Effector memory CD8-positive, alpha-beta T cell (primary cell): ENCODE measurements at regions not wholly inside any gene's neighbourhood (a gene's known extent, or its start where the extent isn't known, plus 50 kb on each side); places are given as distances from the start of the nearest gene placed in this dataset.

Experiments used
- ATAC-seq: fragments of 150-1000 bp; cut with Tn5 transposase; replicated peaks from 2 replicates; pipeline ENCODE4 v1.10.0; 2021; ENCODE audit warnings: mild to moderate bottlenecking, moderate library complexity
- DNase-seq, 3 experiments: peaks; one replicate each; pipeline ENCODE4 v3.0.0; 2021
- H3K27ac Mint-ChIP-seq, 2 donors: one replicate each; pipeline ENCODE4 v1.8.0; 2022; ENCODE audit warnings: mild to moderate bottlenecking in 2 of 2, mixed read lengths in 2 of 2, moderate library complexity in 2 of 2
- H3K27me3 Mint-ChIP-seq, 2 donors: one replicate each; pipeline ENCODE4 v1.8.0; 2022; ENCODE audit warnings: mixed read lengths in 2 of 2
- H3K36me3 Mint-ChIP-seq: one replicate; pipeline ENCODE4 v1.8.0; 2022; ENCODE audit warnings: mild to moderate bottlenecking, moderate library complexity, mixed read lengths; ENCODE audit not compliant: insufficient read depth
- H3K4me1 Mint-ChIP-seq, 2 donors: one replicate each; pipeline ENCODE4 v1.8.0; 2022; ENCODE audit warnings: low read depth in 2 of 2, mixed read lengths in 2 of 2
- H3K4me3 Mint-ChIP-seq, 2 donors: one replicate each; pipeline ENCODE4 v1.8.0; 2022; ENCODE audit warnings: mild to moderate bottlenecking in 2 of 2, mixed read lengths in 2 of 2, moderate library complexity in 2 of 2
- H3K9me3 Mint-ChIP-seq, 2 donors: one replicate each; pipeline ENCODE4 v1.8.0; 2022; ENCODE audit warnings: mixed read lengths in 2 of 2

GRCh38 chr15:36252146-36252711, 327.2 kb upstream of the CDIN1 start:
- H3K4me3 Mint-ChIP-seq, result no peak overlapping the region
- DNase-seq, result no peak
- H3K4me1 Mint-ChIP-seq, result no peaks in the 10 kb centered on the region
- no peaks in the 10 kb centered on the region for H3K27me3 Mint-ChIP-seq
- H3K27ac Mint-ChIP-seq, result no peak overlapping the region
- H3K9me3 Mint-ChIP-seq, result peaks cover under 1 to 2% of the 10 kb centered on the region in 2 donors
- no peak for ATAC-seq
- H3K36me3 Mint-ChIP-seq, result no peaks in the 10 kb centered on the region

GRCh38 chr15:36254426-36254825, 325.0 kb upstream of the CDIN1 start:
- Mint-ChIP-seq H3K4me3 (no peak overlapping the region), H3K27ac (no peak overlapping the region), H3K36me3 (no peaks in the 10 kb centered on the region), H3K27me3 (no peaks in the 10 kb centered on the region), H3K4me1 (no peaks in the 10 kb centered on the region), H3K9me3 (peaks cover 5 to 6% of the 10 kb centered on the region in 2 donors)
- no peak for ATAC-seq
- no peak for DNase-seq

- H3K9me3 Mint-ChIP-seq, result peaks cover 5 to 6% of the 10 kb centered on the region in 2 donors
- no peak overlapping the region for H3K4me3 Mint-ChIP-seq
- H3K27me3 Mint-ChIP-seq, result no peaks in the 10 kb centered on the region
- no peaks in the 10 kb centered on the region for H3K36me3 Mint-ChIP-seq
- H3K4me1 Mint-ChIP-seq, result no peaks in the 10 kb centered on the region
- ATAC-seq (no peak), DNase-seq (no peak)
- H3K27ac Mint-ChIP-seq, result no peak overlapping the region
Measured at GRCh38 chr15:36256404-36256807, 323.0 kb upstream of the CDIN1 start.

GRCh38 chr15:36263666-36264065, 315.8 kb upstream of the CDIN1 start:
- H3K4me3 Mint-ChIP-seq, result no peak overlapping the region
- no peak for ATAC-seq
- no peaks in the 10 kb centered on the region for H3K4me1 Mint-ChIP-seq
- H3K27ac Mint-ChIP-seq, result no peak overlapping the region
- DNase-seq, result no peak
- no peaks in the 10 kb centered on the region for H3K9me3 Mint-ChIP-seq
- no peaks in the 10 kb centered on the region for H3K36me3 Mint-ChIP-seq
- H3K27me3 Mint-ChIP-seq, result no peaks in the 10 kb centered on the region

DNA sequence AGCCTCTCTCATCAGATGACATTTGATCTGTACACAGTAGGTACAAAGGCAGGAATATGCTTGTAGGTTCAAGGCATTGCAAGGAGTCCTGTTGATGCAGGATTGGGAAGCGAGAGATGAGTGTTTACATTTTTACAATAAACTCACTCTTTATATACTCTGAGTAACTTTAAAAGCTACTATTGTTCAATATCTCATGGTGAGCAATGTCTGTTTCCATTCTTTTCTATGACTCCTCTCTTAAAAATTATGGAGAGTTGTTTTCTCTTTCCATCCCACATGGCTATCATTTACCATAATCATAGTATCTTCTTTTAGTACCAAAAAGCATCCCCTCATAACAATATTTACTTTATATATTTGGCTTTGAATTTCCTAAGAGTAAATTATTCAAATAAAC, 314.0 kb upstream of the CDIN1 start:
- Mint-ChIP-seq H3K27me3 (no peaks in the 10 kb centered on the region), H3K4me1 (no peaks in the 10 kb centered on the region), H3K4me3 (no peak overlapping the region), H3K36me3 (no peaks in the 10 kb centered on the region), H3K27ac (no peak overlapping the region), H3K9me3 (no peaks in the 10 kb centered on the region)
- DNase-seq (no peak), ATAC-seq (no peak)

GRCh38 chr15:36271048-36271447, 308.4 kb upstream of the CDIN1 start:
- ATAC-seq (no peak), DNase-seq (no peak)
- H3K4me1 Mint-ChIP-seq, result no peaks in the 10 kb centered on the region
- no peaks in the 10 kb centered on the region for H3K36me3 Mint-ChIP-seq
- H3K27me3 Mint-ChIP-seq, result no peaks in the 10 kb centered on the region
- no peak overlapping the region for H3K27ac Mint-ChIP-seq
- no peak overlapping the region for H3K4me3 Mint-ChIP-seq
- H3K9me3 Mint-ChIP-seq, result peaks cover 0 to 3% of the 10 kb centered on the region in 2 donors

DNA sequence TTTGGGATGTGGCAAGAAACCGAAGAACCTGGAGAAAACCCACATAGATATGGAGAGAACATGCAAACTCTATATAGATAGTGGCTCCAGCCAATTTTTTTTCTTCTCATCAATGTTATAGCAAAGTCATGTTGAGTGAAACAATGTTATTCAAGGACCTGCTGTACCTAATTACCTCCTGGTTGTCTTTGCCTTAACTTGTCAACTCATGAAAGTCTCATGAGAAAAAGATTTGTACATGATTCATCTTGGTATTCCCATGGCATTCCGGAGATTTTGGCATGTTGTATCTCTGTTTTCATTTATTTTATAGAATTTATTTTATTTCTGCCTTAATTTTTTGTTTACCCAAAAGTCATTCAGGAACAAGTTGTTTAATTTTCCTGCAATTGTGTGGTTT, 303.8 kb upstream of the CDIN1 start:
- Mint-ChIP-seq H3K27ac (no peak overlapping the region), H3K4me3 (no peak overlapping the region), H3K4me1 (no peaks in the 10 kb centered on the region), H3K9me3 (peaks cover 7 to 9% of the 10 kb centered on the region in 2 donors), H3K27me3 (no peaks in the 10 kb centered on the region), H3K36me3 (no peaks in the 10 kb centered on the region)
- DNase-seq (no peak), ATAC-seq (no peak)

DNA sequence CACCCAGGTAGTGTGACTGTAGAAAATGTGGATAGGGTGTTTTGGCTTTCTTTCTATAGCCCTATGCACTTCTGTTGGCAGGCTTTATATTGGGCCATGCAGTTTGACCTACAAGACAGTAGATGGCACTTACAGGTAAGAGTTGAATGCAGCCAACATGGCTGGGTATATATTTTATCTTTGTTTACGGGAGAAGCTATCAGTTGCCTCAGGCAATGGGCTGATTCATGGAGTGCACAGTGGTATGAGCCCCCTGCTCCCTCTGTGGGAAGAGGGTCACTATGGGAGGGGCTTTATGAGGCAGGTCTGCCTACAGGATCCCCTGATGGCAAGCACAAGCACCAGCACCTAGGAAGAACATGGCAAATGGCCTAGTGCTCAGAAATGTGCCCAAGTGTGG, 301.2 kb upstream of the CDIN1 start:
- no peak for DNase-seq
- H3K27ac Mint-ChIP-seq, result no peak overlapping the region
- no peaks in the 10 kb centered on the region for H3K36me3 Mint-ChIP-seq
- H3K4me1 Mint-ChIP-seq, result no peaks in the 10 kb centered on the region
- peaks cover 4 to 9% of the 10 kb centered on the region in 2 donors for H3K9me3 Mint-ChIP-seq
- H3K27me3 Mint-ChIP-seq, result no peaks in the 10 kb centered on the region
- no peak for ATAC-seq
- no peak overlapping the region for H3K4me3 Mint-ChIP-seq

GRCh38 chr15:36282821-36283220, 296.6 kb upstream of the CDIN1 start:
- H3K9me3 Mint-ChIP-seq, result peaks cover 8 to 11% of the 10 kb centered on the region in 2 donors
- H3K36me3 Mint-ChIP-seq, result no peaks in the 10 kb centered on the region
- no peak for ATAC-seq
- no peak overlapping the region for H3K4me3 Mint-ChIP-seq
- no peak for DNase-seq
- H3K27ac Mint-ChIP-seq, result no peak overlapping the region
- H3K4me1 Mint-ChIP-seq, result no peaks in the 10 kb centered on the region
- no peaks in the 10 kb centered on the region for H3K27me3 Mint-ChIP-seq

DNA sequence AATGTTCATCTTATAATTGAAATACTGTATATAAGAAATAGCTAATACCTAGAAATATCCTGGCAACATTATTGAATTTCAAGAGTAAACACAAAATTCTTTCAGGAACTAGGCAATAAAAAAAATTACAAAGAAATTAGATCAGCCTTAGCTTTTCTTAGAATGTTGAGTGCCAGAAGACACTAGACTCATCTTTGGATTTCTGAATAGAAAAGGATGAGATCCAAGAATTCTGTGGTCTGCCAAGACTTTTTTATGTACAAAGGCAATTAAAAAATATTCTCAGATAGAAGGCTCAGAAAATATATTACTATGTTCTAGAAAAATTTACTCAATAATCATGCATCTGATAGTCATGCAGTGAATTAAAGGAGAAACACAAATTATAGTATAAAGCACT, 294.5 kb upstream of the CDIN1 start:
- Mint-ChIP-seq H3K4me3 (no peak overlapping the region), H3K27ac (no peak overlapping the region), H3K27me3 (peaks cover 0 to 7% of the 10 kb centered on the region in 2 donors), H3K9me3 (peaks cover 12 to 20% of the 10 kb centered on the region in 2 donors), H3K36me3 (no peaks in the 10 kb centered on the region), H3K4me1 (no peaks in the 10 kb centered on the region)
- ATAC-seq, result no peak
- no peak for DNase-seq

DNA sequence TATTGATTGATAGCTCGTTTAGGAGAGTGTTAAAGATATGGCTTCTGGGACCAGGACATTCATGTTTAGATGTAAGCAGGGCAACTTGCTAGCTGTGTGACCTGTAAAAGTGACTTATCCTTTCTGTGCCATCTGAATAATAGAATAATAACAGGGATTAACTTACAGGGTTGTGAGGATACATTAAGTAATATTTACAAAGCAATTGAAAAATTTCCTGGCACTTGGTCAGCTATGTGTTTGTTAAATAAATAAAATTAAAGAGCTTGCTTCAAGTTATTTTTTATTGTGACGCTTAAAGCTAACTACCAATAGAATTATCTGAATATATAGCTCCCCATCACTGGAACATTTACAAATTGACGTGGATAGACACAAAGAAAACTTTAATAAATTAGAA, 287.9 kb upstream of the CDIN1 start:
- Mint-ChIP-seq H3K36me3 (peaks cover 2% of the 10 kb centered on the region), H3K27me3 (peaks cover 0 to 9% of the 10 kb centered on the region in 2 donors), H3K27ac (no peak overlapping the region), H3K4me3 (no peak overlapping the region), H3K9me3 (peaks cover 11 to 27% of the 10 kb centered on the region in 2 donors), H3K4me1 (no peaks in the 10 kb centered on the region)
- no peak for ATAC-seq
- no peak for DNase-seq

DNA sequence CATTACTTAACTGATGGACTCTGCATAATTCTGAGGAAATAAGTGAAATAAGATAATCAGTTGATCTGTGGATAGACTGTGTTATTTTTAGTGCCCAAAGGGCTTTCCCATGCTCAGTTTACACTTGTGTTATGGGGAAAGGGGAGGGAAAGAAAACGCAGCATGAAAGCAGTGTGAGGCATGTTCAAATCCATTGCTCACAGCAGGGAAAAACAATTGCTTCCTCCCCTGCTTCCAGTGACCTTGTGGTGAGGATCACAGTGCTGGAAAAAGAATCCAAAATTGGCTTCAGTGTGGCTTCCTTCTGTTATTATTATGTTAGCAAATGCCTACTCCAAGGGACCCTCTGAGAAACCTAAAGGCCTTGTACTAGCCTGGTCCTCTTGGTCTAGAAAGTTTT, 285.1 kb upstream of the CDIN1 start:
- H3K27me3 Mint-ChIP-seq, result peaks cover 0 to 8% of the 10 kb centered on the region in 2 donors
- H3K27ac Mint-ChIP-seq, result no peak overlapping the region
- H3K9me3 Mint-ChIP-seq, result peaks cover 5 to 12% of the 10 kb centered on the region in 2 donors
- ATAC-seq (no peak), DNase-seq (no peak)
- no peak overlapping the region for H3K4me3 Mint-ChIP-seq
- H3K4me1 Mint-ChIP-seq, result no peaks in the 10 kb centered on the region
- peaks cover 2% of the 10 kb centered on the region for H3K36me3 Mint-ChIP-seq

GRCh38 chr15:36301947-36302346, 277.5 kb upstream of the CDIN1 start:
- H3K27ac Mint-ChIP-seq, result no peak overlapping the region
- no peak overlapping the region for H3K4me3 Mint-ChIP-seq
- no peaks in the 10 kb centered on the region for H3K27me3 Mint-ChIP-seq
- DNase-seq (no peak), ATAC-seq (no peak)
- no peaks in the 10 kb centered on the region for H3K4me1 Mint-ChIP-seq
- no peaks in the 10 kb centered on the region for H3K36me3 Mint-ChIP-seq
- H3K9me3 Mint-ChIP-seq, result peaks cover 0 to 3% of the 10 kb centered on the region in 2 donors

GRCh38 chr15:36313021-36313420, 266.4 kb upstream of the CDIN1 start:
- Mint-ChIP-seq H3K4me3 (no peak overlapping the region), H3K27me3 (no peaks in the 10 kb centered on the region), H3K27ac (no peak overlapping the region), H3K36me3 (no peaks in the 10 kb centered on the region), H3K9me3 (peaks cover 0 to 6% of the 10 kb centered on the region in 2 donors), H3K4me1 (no peaks in the 10 kb centered on the region)
- ATAC-seq (no peak), DNase-seq (no peak)
